HL-60 (cell line): ENCODE measurements at regions not wholly inside any gene's neighbourhood (a gene's known extent, or its start where the extent isn't known, plus 50 kb on each side); places are given as distances from the start of the nearest gene placed in this dataset.

Experiments
- DNase-seq, 2 experiments: peaks; one replicate each; pipeline ENCODE4 v3.0.0-alpha.2; 2010 to 2020; ENCODE audit warnings: low read depth in 1 of 2, low spot score in 1 of 2
- H3K27ac ChIP-seq: fragments of 250-450 bp; sonication (Bioruptor Pico); replicated peaks from 2 replicates; pipeline ENCODE4 v1.5.1; 2020; ENCODE audit warnings: mild to moderate bottlenecking, moderate library complexity
- H3K27me3 ChIP-seq: fragments of 250-450 bp; sonication (Bioruptor Pico); 2 replicates; pipeline ENCODE4 v1.5.1; 2021; ENCODE audit warnings: mild to moderate bottlenecking, moderate library complexity; ENCODE audit not compliant: insufficient read depth, poor library complexity, severe bottlenecking
- H3K4me3 ChIP-seq: replicated peaks from 2 replicates; pipeline ENCODE4 v1.5.1; 2011; ENCODE audit warnings: mild to moderate bottlenecking, control low read depth, low read length; ENCODE audit not compliant: insufficient read depth
- CTCF ChIP-seq: IDR thresholded peaks from one replicate; pipeline ENCODE4 v1.5.1; 2011; ENCODE audit warnings: low read length, control low read depth, inconsistent platforms; ENCODE audit not compliant: insufficient read depth
- GABPA ChIP-seq: IDR thresholded peaks from 2 replicates; pipeline ENCODE4 v1.6.1; 2012; ENCODE audit warnings: low read depth
- POLR2AphosphoS5 ChIP-seq: IDR thresholded peaks from 2 replicates; pipeline ENCODE4 v1.6.1; 2012; ENCODE audit warnings: low read depth
- REST ChIP-seq: IDR thresholded peaks from 2 replicates; pipeline ENCODE4 v1.6.1; 2012; ENCODE audit warnings: low read depth; ENCODE audit not compliant: insufficient replicate concordance
- SPI1 ChIP-seq: IDR thresholded peaks from 2 replicates; pipeline ENCODE4 v1.6.1; 2012; ENCODE audit warnings: low read depth, mild to moderate bottlenecking, borderline replicate concordance

GRCh38 chr7:97419898-97420297 is 302.4 kb downstream of the SDHAF3 start:
- Histone ChIP-seq H3K27ac (no peak overlapping the region), H3K4me3 (no peak overlapping the region)
- no peak for TF ChIP-seq SPI1
- no peak for TF ChIP-seq REST
- TF ChIP-seq CTCF: no peak
- TF ChIP-seq POLR2AphosphoS5: no peak
- no peak for TF ChIP-seq GABPA

GRCh38 chr7:97421307-97421930 is 303.9 kb downstream of the SDHAF3 start:
- H3K27ac ChIP-seq: no peak overlapping the region
- DNase-seq: no peak
- TF ChIP-seq SPI1 (no peak), CTCF (no peak), GABPA (no peak), POLR2AphosphoS5 (no peak), REST (no peak)
- no peak overlapping the region for H3K4me3 ChIP-seq
- H3K27me3 ChIP-seq: no peaks in the 10 kb centered on the region

More at GRCh38 chr7:97419898-97420297, 302.4 kb downstream of the SDHAF3 start:
- no peak for DNase-seq
- H3K27me3 ChIP-seq: no peaks in the 10 kb centered on the region

- no peak for DNase-seq
- no peaks in the 10 kb centered on the region for H3K27me3 ChIP-seq
- no peak overlapping the region for H3K27ac ChIP-seq
- H3K4me3 ChIP-seq: no peak overlapping the region
- no peak for TF ChIP-seq POLR2AphosphoS5
- TF ChIP-seq REST: no peak
These were observed 304.5 kb downstream of the SDHAF3 start for GRCh38 chr7:97422046-97422445.
